ENCODE measurements at regions not wholly inside any gene's neighbourhood (a gene's known extent, or its start where the extent isn't known, plus 50 kb on each side); places are given as distances from the start of the nearest gene placed in this dataset.

DNA sequence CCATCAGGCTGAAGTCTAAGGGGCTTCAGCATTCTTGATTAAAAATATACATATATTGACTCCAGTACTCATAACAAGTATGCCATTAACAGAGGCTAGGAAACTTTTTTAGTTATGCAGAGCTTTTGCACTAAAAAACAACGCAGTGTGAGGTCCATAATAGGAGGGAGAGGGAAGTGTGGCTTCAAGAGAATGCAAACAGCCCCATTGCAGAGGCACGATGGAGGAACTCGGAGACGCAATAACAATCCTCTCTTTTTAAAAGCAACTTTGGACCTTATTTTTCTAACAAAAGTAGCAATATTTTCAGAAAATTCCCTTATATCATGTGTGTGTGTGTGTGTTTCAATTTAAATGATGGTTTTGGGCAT, 150.0 kb upstream of the PTCH1 start:
- no peak for DNase-seq (ENCODE audit: low spot score)

DNA sequence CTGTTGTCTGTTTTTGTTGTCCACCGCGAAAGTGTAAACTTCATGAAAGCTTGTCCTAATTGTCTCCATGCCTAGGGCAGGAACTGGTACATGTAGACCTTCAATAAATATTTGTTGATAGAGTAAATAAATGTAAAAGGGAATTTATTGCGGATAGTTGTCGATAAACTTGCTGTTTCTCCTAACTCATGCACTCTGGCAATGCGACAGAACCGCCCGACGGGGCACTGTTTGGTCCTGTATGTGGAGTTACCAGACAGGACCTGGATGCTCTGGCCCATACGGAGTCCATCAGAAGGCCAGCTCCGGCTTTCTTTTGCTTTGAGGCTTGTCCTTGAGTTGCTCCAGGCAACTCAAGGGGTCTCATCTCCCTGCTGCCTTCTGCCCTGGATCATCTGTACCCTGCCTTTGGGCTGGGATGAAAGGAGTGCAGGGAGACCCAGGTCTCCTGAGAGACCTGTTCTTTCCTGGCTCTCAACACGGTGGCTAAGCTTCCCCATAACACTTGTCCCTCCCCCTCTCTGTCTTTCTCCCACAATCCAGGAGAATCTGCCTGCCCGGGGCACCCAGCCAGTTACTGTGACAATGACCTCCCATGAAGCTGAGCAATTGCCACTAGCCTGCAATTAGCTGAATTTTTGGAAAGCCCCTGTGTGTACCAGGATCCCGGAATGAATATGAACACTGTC, 149.5 kb upstream of the PTCH1 start:
- no peak for DNase-seq (ENCODE audit: low spot score)

DNA sequence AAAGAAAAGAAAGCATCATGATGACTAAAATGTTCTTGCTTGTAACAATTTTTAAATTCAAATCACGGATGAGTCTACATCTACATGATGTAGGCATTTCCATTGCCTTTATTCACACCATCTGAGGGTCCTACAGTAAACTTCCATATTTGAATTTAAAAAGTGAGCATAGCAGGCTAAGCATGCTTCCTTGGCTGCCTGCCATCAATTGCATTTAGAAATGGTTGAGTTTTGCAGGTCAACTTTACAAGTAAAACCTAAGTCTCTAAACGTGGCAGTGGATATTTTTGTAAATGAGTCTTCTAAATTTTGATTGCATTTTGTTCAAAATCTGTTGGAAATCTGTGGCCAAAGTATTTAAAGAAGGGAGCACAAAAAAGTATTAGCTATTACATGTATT, 136.5 kb upstream of the PTCH1 start:
- DNase-seq (ENCODE audit: low spot score), result no peak

DNA sequence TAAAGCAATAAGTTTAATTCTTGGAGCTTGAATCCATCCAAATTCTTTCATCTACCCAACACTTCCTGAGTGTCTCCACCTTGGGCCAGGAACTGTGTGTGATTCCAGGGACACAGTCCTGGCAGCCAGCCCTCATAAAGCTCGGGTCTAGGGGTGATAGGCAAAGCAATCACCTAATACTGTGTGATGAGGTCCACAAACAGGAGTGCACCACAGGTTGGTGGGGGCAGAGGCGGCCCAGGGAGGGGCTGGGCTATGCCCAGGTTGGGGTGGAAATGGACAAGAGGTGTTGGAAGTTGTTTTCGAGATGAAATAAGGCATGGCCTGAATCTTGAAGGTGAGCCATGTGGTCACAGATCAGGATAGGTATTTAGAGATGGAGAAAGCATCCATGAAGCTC, 133.9 kb upstream of the PTCH1 start:
- DNase-seq (ENCODE audit: low spot score), result no peak

DNA sequence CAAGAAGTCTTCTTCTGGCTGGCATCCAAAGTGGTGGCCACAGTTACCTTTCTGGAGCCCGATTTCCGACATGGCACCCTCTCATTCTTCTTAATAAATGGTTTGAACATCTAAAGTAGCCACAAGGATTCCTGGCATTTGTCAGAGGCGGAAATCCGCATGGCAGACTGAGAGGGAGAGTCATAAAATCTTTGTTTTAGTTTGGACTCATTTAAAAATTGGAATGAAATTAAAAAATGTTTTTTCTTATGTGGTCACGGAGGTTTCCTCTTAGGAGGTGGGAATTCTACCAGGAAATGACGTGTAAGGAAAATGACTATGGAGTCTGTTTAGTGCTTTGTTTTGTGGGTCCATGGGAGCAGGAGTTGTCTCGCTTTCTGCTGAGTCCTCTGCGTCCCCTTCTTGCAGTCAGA, 133.0 kb upstream of the PTCH1 start:
- DNase-seq (ENCODE audit: low spot score), result no peak

DNA sequence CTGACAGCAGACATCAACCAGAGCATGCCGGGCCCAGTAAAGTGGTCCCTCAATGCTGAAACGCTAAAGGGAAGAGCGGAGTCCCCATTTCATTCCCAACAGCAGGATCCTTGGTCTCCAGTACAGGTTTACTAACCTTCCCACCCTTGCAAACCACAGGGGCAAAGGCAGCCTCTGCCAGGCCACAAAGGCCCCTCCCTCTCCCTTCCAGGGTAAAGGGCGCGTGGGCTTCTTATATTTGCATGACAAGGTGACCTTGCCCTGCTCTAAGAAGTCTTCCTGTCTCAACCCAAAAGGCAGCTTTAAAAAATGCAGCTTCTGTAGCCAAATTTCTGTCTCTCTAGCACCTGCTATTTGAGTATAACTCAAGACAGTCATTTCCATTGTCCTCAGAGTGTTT, 131.5 kb upstream of the PTCH1 start:
- DNase-seq (ENCODE audit: low spot score), result no peak

DNA sequence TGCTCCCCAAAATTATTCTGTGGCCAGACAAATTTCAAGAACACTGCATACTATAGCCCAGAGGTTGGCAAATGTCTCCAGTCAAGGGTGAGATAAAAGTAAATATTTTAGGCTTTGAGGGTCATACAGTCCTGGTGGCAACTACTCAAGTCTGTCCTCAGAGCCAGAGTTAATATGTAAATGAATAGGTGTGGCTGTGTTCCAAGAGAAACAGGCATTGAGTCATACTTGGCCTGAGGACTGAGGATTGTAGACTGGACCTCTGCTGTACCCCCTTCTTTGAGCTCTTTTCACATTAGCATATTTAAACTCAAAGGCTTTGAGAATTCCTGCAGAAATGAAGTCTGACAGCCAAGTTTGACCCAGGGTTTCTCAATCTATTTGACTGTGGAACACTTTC, 129.2 kb upstream of the PTCH1 start:
- DNase-seq (ENCODE audit: low spot score), result no peak

DNA sequence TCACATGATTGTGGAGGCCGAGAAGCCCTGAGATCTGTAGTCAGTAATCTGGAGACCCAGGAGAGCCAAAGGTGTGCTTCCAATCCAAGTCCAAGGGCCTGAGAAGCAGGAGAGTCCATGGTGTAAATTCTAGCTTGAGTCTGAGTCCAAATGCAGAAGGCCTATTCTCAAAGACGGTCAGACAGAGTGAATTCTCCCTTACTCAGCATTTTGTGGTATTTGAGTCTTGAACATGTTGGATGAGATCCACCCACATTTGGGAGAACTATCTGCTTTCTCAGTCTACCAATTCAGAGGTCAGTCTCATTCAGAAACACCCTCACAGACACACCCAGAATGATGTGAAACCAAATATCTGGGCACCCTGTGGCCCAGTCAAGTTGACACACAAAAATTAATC, 128.8 kb upstream of the PTCH1 start:
- DNase-seq (ENCODE audit: low spot score), result no peak

DNA sequence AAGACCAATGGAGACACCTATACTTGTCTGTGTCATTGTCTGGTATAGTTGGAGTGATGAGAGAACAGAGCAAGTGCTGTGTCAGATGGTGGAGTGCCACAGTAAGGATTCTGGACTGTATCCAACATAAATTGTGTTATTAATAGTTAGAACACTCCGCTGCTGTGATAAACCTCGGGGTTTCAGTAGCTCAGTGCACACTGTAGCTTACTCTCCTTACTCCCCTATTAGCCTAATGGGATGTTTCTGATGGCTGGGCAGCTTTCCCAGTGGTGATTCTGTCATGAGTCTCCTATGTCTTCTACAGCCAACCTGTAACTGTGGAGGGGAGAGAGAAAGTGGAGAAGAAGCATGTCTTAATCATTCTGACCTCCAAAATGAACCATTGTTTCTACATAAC, 127.6 kb upstream of the PTCH1 start:
- peak; percentile 23 for DNase-seq (ENCODE audit: low spot score)

DNA sequence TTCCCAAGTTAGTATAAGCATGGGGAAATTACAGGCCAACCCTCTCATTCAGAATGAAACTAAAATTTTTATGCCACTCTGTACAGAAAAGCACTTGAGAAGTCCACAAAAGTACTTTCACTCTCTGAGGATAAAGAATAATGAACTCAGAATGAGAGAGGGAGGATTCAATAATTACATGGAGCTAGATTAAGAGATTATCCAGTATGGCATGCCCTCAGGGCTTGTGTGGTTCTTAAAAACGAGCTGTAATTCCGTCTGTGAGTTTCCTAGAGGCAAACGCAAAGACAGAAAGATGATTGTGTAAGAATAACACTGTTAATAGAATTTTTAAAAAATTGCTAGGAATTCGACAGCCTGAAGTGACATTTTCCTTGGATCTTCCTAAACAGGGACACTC, 126.8 kb upstream of the PTCH1 start:
- no peak for DNase-seq (ENCODE audit: low spot score)

DNA sequence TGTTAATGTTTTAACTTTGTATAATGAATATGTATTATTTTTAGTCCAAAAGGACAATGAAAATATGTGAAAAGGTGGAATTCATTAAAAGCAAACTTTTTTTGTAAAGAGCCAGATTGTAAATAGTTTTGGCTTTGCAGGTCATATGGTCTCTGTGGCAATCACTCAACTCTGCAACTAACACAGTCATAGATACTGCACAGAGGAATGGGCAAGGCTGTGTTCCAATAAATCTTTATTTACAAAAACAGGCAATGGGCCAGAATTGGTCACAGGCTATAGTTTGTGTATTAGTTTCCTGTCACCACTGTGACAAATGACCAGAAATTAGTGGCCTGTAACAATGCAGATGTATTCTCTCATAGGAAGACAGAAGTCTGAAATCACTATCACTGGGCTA, 125.4 kb upstream of the PTCH1 start:
- DNase-seq (ENCODE audit: low spot score), result no peak

DNA sequence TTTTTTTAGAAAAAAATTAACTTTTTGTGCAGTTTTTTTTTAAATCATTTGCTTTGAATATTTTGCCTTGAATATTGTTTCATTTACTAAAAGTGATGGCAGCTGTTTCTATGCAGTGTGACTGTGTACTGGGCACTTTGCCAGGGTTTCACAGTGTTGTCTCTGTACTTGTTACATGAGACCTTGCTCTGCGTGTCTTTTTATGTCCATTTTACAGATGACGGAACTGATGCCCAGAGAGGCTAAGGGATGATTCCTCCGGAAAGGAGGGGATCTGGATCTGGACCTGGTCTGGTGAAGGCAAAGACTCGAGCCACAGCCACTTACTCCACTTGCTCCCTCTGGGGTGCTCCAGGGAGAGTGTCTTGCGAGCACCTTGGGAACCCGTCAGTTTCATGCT, 124.8 kb upstream of the PTCH1 start:
- DNase-seq (ENCODE audit: low spot score), result no peak

DNA sequence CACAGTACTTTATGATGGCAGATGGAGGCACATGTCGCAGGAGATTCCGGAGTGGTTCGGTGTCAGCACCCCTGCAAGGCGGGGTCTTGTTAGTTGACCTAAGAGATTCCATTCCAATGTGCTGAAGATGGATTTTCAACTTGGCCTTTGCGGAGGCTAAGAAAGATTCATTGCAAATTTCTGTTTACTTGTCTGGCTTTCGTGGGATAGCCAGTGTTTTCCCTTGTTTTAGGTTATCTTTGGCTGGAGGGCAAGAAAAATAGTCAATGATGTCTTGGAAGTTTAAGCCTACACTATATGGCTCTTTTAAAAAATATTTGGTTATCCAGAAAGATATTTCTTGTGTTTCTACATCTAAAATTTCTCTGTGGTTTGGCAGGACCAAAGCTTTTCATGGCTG, 123.6 kb upstream of the PTCH1 start:
- no peak for DNase-seq (ENCODE audit: low spot score)

DNA sequence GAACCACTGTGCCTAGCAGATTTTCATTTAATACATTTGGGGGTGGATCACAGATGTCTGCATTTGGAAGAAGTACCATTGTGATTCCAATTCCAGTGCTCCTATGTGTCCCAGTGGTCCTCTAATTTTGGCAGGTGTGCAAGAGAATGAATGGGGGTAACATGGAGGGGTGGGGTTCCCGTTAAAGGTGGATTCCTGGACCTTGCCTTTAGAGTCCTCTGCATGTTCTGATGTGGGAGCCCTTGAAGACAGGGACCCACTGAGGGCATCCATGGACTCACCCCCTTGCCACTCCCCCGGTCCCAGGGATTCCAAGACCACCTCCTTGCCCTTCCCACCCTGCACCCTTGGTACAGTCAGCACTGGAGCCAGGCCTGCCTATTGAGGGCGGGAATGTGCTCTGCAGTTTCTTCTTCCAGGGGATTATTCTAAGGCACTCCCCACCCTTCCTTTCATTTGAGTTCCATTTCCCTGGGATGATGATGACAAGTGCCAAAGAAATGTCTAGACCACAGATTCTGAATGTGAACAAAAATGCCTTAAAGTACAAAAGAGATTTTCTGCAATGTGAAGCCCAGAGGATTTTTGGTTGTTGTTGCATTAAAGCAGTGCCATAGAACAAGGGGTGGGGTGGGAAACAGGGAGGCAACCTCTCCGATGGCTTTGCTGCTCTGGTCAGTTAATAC, 119.4 kb upstream of the PTCH1 start:
- no peak for DNase-seq (ENCODE audit: low spot score)

DNA sequence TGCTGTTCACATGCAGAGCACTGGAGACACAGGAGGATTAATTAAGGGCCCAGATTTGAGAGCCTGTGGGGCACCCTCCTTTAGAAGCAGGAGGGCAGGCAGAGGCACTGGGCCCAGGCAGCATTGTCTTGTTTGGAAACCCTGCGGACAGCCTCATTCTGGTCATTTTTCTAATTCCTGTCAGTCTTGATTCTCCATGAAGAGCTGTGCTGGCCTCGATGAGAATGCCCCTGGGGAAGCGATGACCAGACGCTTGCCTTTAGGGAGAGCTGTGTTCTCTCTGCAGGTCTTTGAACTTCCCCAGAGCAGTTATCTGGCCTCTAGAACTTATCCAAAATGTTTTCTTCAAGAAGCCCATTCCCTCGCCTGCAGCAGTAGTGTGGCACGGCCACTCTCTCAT, 117.8 kb upstream of the PTCH1 start:
- DNase-seq (ENCODE audit: low spot score), result no peak

DNA sequence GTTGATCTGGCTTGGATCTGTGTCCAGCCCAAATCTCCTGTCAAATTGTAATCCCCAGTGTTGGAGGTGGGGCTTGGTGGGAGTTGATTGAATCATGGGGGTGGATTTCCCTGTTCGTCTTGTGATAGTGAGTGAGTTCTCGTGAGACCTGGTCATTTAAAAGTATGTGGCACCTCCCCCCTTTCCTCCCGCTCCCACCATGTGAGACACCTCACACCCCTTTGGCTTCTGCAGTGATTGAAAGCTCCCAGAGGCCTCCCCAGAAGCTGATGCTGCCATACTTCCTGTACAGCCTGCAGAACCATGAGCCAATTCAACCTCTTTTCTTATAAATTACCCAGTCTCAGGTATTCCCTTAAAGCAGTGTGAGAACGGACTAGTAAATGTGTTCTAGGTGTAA, 117.3 kb upstream of the PTCH1 start:
- no peak for DNase-seq (ENCODE audit: low spot score)

DNA sequence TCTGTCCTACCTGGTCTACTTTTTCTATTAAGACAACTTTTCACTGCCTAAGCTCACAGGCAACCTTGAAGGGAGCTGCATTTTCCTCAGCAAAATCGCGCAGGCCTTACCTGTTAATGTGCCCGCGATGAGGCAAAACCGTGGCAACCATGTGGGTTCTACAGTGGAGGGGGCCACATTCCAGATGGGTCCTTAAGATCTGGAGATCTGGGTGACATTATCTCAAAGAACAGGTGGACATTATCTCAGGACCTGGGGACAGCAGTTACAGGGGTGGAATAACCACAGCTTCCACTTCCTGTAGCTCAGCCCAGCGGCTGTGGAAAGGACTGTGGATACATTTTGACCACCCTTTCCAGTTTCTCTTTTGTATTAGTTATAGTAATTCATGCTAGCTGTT, 112.8 kb upstream of the PTCH1 start:
- no peak for DNase-seq (ENCODE audit: low spot score)

DNA sequence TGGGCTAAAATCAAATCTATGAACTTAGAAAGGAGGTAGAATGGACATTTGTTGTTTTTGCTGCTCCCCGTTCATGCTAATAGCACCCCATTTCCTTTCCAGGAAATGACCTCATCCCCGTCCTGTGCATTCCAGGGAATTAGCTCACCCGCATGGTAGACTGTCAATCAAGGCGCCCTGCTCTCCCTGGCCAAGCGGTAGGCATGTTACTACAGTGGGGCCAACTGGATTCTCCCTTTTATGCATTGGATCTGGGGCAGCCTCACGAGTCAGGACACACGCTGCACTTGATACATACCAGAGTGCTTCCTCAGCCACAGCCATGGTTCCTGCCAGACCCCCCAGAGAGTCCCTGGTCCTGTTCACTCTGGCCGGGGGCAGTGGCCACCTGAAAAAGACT, 111.0 kb upstream of the PTCH1 start:
- DNase-seq (ENCODE audit: low spot score), result no peak

DNA sequence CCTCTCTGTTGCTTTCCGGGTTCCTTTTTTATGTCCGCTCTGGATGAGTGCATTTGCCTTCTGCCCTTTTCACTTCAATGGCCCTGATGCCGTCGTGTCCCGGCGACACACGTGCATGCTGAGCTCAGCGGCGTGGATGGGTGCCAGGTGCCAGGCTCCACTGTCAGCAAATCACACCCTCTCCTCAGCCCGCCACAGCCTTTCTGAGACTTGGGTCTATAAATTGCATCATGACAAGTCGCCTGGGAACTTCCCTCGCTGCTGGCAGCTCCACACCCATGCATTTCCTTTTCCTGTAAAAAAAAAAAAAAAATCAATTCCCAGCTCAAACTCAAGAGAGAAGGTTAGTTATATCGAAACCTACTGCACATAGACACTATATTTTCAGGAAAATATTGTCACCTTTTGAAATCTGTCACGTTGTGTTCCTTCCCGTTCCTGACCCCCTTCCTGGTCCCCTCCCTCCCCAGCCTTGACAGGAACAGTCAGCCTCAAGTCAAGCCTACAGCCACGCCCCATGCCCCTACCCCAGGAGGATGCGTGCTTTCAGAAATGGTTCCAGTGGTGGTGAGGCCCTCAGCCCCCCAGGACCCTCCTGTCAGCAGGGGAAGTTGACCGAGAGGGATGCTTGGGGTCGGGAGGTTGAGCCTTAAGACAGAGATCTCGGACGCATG, 110.3 kb upstream of the PTCH1 start:
- DNase-seq (ENCODE audit: low spot score), result no peak

DNA sequence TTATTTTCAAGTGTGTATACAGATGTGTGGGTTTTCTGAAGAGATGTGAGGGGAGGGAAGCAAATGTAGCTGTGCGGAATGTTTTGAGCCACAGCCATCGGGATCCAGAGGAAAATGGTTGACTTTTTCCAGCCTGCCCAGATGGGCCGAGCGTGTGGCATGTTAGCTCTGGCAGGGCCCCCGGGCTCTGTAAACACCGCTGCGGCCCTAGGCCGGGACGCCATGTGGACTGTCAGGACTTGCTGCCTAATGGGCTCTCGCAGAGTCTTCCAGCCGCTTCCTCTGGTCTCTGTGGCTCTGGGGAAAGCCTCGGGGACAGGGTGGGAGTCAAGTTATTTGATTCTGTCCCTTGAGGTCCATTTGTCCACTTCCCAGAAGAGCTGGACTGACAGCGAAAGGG, 109.6 kb upstream of the PTCH1 start:
- DNase-seq (ENCODE audit: low spot score), result no peak

DNA sequence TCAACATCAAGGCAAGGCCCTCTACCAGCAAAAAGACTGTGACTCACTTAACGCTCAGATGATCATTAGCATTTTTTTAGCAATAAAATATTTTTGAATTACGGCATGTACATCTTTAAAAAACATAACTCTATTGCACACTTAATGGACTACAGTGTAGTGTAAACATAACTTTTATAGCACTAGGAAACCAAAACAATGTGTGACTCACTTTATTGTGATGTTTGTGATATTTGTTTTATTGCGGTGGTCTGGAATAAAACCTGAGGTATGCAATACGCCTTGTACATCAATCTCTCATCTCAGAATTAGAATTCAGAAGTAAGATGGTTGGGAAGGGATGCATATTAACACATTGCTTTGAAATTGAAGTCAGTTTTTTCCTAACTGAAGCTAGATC, 106.9 kb upstream of the PTCH1 start:
- no peak for DNase-seq (ENCODE audit: low spot score)

DNA sequence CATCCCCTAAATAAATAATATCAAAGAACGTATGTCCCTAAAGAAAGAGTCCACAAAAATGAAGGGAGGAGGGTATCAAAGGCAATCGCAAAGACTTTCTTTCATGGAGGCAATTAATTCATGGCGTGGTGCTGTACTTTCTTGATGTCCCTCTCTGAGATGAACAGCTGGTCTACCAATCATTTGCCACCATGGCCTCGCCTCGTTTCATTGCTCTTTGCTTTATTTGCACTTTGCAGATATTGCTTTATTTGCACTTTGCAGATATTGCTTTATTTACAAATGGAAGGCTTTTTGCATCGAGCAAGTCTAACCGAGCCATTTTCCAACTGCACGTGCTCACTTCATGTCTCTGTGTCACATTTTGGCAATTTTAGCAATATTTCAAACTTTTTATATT, 104.0 kb upstream of the PTCH1 start:
- no peak for DNase-seq (ENCODE audit: low spot score)

DNA sequence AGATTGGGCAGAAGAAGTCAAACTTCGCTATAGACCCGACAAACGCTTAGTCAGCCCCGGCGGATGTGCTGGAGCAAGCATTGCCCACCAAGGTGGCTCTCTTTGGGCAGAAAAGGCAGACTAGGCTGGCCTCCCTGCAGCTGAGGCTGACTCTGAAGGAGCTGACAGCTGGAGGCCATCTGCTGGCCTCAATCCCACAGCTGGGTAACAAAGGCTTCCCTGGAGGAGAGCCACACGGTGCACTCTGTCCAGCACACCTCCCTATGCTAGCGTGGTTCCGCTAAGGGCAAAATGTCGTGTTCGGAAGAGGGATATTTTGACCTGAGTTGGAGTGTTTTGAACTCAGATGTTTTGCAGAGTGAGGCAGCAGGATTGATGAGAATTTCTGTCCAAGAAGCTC, 103.5 kb upstream of the PTCH1 start:
- no peak for DNase-seq (ENCODE audit: low spot score)

DNA sequence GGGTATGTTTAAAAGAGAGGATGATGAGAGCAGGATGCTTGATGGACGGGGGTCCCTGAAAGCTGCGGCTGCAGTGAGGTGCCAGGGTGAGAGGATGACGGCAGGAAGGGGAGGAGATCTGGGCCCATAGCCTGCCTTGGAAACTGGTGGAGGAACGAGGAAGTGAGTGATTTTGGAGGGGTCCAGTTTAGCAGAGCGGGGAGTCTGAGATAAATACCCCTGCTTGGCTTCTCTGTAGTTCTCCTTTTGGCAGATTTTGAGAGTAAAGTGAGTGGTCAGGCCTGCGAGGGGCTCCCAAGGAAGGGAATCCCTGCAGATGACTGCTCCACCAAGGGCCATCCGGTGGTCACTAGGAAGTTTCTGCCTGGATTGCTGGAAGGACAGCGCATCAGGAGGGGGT, 98.5 kb upstream of the PTCH1 start:
- no peak for DNase-seq (ENCODE audit: low spot score)

Data from Ammon's horn (tissue), 1 donor.